Femur (tissue), 1 donor: ENCODE measurements at regions not wholly inside any gene's neighbourhood (a gene's known extent, or its start where the extent isn't known, plus 50 kb on each side); places are given as distances from the start of the nearest gene placed in this dataset.

Experiments
- DNase-seq: peaks from one replicate; pipeline ENCODE4 v3.0.0-alpha.2; 2017

GRCh38 chr17:45688820-45689219, 95.3 kb upstream of the CRHR1 start:
- DNase-seq = no peak

GRCh38 chr17:45689451-45689850, 94.7 kb upstream of the CRHR1 start:
- DNase-seq = no peak

GRCh38 chr17:45690625-45691275, 93.4 kb upstream of the CRHR1 start:
- DNase-seq = no peak

- DNase-seq = no peak
Measured at GRCh38 chr17:45692661-45693060, 91.5 kb upstream of the CRHR1 start.

- no peak for DNase-seq
Measured at GRCh38 chr17:45693792-45694191, 90.3 kb upstream of the CRHR1 start.

DNA sequence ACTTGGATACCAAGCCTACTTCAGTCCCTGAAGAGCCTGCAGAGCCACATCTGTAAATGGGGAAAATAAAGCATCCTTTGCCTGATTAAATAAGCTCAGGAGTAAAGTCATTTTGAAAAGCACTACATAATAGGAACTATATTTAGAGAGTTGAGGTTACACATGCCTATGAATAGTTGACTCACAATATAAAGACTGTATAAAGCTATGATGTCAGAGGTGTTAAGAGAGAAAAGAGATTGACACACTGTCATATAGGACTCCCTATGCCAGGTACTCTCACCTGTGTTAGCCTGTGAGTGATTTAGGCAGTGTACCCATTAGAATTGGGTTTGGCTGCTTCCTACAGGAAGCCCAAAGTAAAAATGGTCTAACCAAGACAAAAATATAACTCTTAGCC, 87.7 kb upstream of the CRHR1 start:
- DNase-seq = no peak

GRCh38 chr17:45697076-45697475, 87.0 kb upstream of the CRHR1 start:
- DNase-seq = no peak

GRCh38 chr17:45700171-45701090, 83.7 kb upstream of the CRHR1 start:
- DNase-seq = no peak

DNA sequence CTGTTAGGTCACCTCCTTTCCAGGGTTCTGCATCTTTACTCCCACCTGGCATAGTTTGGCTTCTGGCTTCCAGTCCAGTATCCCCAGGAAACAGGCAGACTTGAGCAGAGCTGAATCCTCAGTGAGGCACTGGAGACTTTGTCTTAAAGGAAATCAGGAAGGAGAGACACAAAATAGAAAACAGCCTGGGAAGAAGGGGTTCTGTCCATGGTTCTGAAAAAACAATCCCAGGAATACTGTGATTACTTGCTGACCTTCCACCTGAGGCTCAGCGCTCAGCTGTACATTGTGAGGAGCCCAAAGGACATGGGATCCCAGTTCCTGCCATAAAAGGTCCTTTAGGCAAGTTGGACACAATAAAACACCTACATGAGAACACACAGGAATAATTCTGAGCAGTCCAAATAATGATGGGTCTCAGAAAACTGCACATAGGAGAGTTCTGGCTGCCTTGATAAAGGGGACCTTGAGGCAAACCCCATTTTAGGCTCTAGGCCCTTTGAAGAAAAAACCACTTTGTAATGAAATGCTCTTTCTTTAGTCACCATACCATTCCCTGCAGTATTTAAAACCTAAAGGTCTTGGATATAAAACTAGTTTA, 81.4 kb upstream of the CRHR1 start:
- no peak for DNase-seq

GRCh38 chr17:45703348-45703747, 80.8 kb upstream of the CRHR1 start:
- DNase-seq = no peak

GRCh38 chr17:45703806-45704205, 80.3 kb upstream of the CRHR1 start:
- DNase-seq = no peak

DNA sequence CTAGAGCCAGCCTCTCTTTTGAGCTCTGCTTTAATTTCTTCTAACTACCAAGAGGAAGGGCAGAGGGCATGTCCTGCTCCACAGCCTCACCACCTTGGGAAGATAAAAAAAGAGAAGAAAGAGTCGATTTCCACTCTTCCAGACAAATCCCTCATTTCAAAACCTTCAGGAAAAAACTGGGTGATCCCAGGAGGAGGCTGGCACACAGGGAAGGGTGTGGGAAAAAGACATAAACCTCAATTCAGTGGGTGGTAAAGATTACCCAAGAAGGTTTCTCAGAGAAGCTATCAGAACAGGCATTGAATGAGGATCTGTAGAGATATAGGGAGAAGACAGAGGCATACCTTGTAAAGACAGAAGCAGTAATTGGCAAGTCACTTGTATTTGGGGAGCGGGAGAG, 79.9 kb upstream of the CRHR1 start:
- DNase-seq = no peak

DNA sequence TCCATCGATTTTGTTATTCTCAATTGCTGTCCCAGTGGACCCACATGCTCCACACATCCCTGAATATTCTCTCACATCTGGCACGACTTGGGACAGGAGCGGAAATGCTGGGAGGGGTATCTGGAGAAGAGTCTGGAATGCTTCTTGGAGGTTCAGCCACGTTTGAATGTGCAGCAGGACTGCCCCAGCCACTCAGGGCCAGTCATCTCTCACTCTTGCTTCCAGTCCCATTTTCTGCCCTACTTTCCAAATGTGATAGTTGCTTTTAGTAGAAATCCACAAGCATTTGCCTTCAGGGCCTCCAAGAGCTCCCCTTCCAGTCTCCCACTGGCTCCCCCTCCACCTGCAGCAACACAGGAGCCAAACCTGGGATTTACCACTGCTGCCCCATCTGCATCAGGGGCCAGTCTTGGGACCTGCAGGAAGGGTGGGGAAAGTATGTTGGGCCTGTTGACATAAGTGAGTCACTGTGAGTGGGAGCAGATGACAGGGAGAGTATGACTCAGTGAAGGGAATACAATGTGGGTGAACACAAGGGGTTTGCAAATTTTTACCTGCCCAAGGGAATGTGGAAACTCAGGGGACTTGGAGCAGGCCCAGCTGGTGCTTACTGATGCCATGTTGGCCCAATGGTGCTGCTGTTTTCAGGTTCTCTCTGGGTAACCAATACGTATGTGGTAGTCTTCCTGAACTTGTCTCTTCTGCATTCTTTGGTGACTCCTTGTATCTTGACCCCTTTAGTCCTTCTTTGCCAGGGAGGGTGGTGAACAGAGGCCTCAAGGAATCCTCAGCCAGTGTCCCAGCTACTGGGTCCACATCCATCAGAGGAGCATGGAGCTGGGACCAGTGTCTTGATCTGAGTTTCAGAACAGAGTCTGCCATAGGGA, 78.8 kb upstream of the CRHR1 start:
- DNase-seq = no peak

DNA sequence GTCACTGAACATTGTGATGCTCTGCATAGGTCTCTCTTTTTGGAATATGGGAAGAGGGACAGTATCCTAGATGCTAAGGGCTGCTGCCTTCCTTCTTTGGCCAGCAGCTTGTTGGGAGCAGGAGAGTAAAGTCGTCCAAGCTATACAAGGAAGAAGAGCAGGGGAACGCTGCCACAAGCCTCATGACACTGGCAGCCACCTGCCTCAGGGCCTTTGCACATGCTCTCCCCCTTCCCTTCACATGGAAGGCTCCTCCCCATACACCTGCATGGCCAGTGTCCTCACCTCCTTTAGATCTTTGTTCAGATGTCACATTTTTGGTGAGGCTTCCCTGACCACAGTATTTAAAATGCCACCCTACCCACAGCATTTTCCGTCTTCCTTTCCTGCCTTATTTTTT, 78.1 kb upstream of the CRHR1 start:
- no peak for DNase-seq

- no peak for DNase-seq
Measured at GRCh38 chr17:45708707-45709290, 75.3 kb upstream of the CRHR1 start.

DNA sequence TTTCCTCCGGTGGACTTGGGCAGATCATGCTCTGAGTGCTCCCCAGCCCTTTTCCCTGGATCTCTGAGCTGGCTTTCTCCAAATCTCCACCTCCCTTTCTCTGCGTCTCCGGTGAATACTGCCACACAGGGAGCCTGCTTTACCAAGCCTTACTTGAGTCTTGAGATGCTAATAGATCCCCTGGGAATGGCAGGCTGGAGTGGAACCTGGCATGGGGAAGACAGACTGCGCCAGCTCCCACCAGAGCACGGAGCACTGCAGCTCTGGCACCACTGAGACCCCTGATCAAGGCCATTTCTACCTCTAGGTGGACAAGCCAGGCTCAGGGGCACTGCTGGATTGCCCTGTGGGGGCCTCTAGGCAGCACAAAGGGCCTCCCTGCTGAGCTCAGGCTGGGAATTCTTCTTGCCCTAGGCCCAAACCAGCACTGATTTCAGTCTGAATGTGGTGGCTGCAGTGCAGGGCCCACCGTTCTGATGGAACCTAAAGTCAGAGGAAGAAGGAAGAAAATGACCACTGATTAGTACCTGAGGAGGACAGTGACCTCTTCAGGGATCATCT, 74.3 kb upstream of the CRHR1 start:
- DNase-seq = no peak

- no peak for DNase-seq
Measured at GRCh38 chr17:45715787-45716186, 68.3 kb upstream of the CRHR1 start.

- DNase-seq = no peak
Measured at GRCh38 chr17:45718791-45719190, 65.3 kb upstream of the CRHR1 start.

DNA sequence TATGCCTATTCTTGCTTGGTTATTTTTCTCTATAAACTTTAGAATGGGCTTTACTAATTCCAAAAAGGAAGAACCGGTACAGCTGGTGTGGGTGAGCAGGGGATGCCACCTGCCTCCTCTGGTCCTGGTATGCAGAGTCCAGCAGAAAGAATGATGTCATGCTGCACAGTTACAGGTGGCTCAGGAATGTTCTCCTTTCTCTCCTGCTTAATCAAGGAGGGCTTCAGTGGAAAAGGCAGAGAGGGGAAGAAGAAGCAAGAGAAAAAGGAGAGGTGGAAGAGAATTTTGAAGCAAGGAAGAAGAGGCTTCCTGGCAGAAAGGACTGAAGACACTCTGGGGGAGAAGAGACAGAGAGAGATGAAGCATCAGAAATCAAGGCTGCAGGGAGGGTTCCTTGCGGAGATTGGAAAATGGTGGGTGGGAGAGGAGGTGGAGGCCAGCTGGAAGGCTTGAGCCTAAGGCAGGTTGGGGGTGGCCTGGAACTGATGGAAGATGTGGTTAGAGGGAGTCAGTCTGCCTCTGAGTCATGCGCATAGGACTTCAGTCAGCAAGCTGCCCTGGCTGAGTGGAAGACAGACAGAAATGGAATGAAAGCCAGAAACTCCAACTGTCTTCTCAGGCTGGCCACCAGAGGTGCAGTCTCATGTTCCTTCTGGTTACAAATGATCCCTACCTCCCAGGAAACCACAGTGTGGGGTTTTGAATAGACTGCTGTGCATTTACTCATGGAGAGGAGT, 64.6 kb upstream of the CRHR1 start:
- no peak for DNase-seq

DNA sequence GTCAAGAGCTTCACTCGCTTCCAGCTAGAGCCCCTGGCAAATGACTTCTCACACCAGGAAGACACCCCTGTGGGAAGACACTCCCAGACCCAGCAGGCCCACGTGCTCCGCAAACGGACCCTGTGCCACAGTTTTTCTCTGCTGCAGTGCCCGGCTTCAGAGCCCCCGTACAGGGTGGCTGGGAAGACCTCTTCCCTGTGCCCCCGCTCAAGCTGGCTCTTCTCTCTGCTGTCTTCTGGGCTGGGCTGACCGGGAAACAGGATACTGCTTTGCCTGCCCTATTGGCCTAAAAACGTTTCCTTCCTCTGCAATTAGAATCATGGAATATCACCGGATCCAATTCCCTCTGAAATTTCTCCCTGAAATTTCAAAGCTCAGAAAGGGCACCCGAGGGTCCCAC, 63.7 kb upstream of the CRHR1 start:
- DNase-seq = no peak

DNA sequence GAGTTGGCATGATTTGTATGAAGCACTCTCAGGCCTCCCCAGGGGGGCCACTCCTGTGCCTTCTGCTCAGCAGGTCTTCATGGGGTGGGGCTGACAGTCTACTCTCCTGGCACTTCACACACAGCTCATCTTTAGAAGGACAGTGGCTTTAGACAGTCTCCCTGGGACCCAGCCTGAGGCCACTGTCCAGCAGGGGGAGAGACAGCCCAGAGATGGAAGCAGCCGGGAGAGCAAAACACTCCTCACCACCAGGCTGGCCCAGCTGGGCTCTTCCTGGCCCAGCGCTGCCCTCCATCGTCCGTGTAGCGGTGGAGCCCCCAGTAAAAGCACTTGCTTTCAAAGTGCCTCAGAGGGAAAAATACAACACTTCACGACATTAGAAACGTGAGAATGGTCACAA, 62.0 kb upstream of the CRHR1 start:
- DNase-seq = peak; percentile 22
